OCI-M1 (cell line): ENCODE measurements at regions not wholly inside any gene's neighbourhood (a gene's known extent, or its start where the extent isn't known, plus 50 kb on each side); places are given as distances from the start of the nearest gene placed in this dataset.
A peak's percentile ranks its signal among the peaks of the same experiment; 100 is the strongest.

Experiments
- DNase-seq: peaks from one replicate; lab custom pipeline; 2025; lab: John Stamatoyannopoulos, UW

GRCh38 chr1:163885510-163885909 is 563.8 kb downstream of the NUF2 start:
- DNase-seq, result no peak

- no peak for DNase-seq
Measured at GRCh38 chr1:163896001-163896400, 574.2 kb downstream of the NUF2 start.

GRCh38 chr1:163897412-163898155 is 575.8 kb downstream of the NUF2 start:
- no peak for DNase-seq

GRCh38 chr1:163906283-163906682 is 584.5 kb downstream of the NUF2 start:
- DNase-seq, result no peak

DNA sequence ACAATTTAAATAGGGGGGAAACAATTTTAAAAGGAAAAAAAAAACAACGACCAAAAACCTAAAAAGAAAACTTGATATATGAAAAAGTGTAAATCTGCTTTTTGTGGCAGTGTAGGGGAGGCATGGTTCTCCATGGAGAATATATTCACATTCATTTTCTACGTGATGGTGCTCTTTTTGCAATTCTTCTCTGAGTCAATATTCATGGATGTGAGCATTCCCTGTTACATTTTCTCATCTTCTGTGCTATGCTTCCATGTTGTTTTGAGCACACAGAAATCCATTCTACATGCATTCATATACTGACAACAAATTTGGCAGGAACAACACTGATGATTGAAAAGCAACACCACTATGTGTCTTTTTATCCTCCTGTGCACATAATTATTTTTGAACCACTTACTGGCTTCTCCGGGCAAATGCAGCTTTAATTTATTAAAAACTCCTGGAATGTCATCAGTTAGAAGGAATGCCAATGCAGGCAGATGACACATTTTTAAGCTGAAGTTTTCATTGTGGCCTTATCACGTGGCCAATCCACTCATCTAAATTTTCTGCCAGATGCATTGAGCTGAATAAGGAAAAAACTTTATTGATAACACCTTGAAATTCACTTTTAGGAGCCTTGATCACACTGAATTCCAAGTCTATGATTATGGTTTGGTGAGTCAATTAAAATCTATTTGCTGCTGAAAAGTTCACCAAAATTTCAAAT is 590.6 kb downstream of the NUF2 start:
- no peak for DNase-seq

DNA sequence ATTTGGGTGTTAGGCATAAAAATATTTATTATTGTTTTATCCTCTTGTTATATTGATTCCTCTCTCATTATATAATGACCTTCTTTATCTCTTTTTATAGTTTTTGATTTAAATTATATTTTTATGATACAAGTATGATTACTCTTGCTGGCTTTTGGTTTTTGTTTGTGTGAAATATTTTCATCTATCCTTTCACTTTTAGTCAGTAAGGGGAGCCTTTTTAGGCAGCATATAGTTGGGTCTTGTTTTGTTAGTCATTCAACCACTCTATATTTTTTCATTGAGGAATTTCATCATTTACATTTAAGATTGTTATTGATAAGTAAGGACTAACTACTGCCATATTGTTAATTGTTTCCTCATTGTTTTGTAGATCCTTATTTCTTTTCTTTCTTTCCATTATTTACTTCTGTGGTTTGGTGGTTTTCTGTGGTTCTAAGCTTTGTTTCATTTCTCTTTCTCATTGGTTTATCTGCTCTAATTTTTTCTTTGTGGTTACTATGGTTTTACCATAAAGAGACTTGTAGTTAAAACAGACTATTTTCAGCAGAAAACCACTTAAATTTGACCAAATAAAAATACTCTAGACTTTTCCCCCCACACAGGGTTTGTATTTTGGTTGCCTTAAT is 593.1 kb downstream of the NUF2 start:
- DNase-seq, result peak; percentile 70

- peak; percentile 89 for DNase-seq
Measured at GRCh38 chr1:163922743-163923201, 601.0 kb downstream of the NUF2 start.

DNA sequence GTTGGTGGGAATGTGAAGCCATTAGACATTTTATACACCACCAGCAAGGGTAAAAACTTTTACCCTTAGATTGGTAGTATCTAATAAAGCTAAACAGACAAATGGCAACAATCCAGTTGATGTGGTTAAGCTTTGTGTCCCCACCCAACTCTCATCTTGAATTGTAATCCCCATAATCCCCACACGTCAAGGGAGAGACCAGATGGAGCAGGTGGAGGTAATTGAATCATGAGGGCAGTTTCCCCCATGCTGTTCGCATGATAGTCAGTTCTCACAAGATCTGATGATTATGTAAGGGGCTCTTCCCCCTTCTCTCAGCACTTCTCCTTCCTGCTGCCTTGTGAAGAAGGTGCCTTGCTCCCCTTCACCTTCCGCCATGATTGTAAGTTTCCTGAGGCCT is 602.3 kb downstream of the NUF2 start:
- DNase-seq, result peak; percentile 20

DNA sequence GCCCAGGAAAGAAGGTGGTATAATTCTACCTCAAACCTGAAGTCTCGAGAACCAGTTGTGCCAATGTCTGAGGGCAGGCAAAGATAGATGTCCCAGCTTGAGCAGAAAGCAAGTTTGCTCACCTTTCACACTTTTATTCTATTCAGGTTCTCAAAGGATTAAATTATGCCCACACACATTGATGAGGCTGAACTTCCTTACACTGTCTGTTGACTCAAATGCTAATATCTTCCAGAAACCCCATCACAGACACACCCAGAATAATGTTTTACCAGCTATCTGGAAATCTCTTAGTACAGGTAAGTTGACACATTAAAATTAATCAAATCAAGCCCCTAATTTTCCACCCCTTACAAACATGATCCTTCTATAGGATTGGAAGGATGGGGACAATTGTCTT is 605.7 kb downstream of the NUF2 start:
- no peak for DNase-seq

DNA sequence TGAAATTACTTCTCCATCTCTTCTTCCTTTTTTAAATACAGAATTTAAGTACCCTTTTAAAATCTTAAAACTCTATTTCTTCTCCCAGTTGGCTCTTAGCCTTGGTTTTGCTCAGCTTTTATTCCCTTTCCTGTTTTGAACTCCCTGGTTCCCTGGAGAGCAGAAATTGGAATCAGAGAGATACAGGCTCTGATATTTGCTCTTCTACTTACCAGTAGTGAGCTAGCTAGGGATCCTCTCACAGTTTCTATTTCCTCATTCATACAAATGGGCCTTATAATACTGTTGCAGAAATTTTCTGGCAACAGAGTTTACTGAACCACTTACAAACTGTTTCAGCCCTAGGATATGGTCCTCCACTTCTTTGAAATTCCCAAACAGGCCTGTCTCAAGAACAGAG is 606.3 kb downstream of the NUF2 start:
- peak; percentile 44 for DNase-seq

GRCh38 chr1:163928651-163929050 is 606.9 kb downstream of the NUF2 start:
- DNase-seq, result peak; percentile 36

DNA sequence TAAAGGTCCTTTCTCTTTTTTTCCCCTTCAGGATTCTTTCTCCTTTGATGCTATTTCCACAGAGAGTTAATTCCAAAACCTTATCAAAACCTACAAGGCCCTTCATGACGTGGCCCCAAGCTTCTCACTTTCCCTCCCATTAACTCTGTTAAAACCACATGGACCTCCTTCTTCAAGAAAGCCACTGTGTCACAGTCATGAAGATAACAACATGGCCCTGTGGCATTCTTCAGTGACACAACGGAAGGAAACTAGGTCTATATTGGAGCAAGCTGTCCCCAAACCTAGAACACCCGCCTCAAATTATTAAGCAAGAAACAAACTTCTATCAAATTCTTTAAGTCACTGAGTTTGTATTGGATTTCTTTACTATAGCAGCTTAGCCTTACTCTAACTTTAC is 611.1 kb downstream of the NUF2 start:
- peak; percentile 86 for DNase-seq

DNA sequence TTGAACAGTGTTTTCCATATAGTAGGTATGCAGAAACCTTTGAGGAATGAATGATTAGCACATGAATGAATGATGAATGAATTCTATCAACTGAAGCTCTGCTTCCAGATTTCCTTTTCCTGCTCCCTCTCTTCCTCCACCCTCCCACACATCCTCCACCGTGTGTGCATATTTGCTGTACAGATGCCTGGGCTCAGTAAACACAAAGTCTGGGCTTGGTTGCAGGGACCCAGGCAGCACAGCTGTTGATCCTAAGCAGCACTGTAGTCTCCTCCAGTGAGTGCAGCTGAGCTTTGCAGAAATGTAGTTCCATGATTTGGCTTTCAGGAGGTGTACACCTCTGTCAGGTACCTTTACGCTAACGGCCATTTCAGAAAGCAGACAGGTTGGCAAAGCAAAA is 611.7 kb downstream of the NUF2 start:
- DNase-seq, result peak; percentile 54

GRCh38 chr1:163935738-163936374 is 614.1 kb downstream of the NUF2 start:
- DNase-seq, result no peak

- no peak for DNase-seq
Measured at GRCh38 chr1:163959622-163960021, 599.4 kb upstream of the PBX1 start.

GRCh38 chr1:163970151-163970550 is 588.8 kb upstream of the PBX1 start:
- no peak for DNase-seq

GRCh38 chr1:163970699-163971098 is 588.3 kb upstream of the PBX1 start:
- DNase-seq, result no peak

DNA sequence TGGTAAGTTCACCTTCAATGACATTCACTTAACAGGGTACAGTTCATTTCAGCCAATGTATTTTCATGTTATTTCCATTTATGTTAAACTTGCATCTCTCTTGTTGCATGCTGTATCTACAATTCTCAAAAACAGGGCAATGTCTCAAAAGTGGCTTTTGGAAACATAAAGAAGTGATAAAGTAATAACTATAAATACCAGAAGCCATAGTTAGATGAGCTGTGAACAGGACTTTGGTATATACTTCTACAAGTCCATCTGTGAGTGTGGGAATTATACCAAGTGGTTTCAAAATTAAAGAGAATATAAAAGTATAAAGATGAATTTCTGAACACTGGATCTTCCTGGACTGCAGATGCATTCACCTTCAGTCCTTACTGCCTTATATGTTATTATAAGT is 585.4 kb upstream of the PBX1 start:
- DNase-seq, result no peak

DNA sequence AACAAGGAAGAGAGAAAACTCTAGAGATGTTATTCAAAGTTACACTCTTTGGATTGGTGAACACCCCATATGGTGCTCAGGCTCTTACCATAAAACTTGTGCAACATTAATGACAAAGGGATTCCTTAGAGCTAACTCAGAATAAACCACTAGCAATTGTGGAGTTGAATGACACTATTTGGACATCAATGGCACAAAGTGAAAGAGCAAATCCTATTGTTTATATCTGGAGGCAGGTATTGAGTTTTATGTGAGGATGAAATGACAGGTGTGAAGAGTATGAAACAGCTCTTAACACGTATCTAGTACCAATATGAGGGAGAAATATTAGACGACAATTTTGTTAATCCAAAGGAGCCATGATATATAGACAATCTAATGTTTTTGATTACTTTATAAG is 584.9 kb upstream of the PBX1 start:
- DNase-seq, result no peak

DNA sequence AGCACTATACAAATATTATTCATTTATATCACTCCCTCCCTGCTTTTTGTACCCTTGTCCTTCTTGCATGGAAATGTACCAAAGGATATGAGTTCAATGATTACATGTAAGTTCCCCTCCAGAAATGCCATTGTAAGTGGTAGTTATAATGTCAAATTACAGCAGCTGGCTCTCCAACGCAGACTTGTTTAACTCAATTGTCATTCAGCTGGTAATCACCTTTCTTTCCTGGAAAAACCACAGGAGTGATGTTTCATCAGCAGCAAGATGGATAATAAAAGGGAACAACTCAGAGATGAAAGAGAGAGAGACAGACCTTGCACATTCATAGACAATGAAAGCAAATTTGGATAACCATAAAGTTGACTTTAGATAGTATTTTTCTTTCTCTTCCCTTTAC is 578.6 kb upstream of the PBX1 start:
- peak; percentile 92 for DNase-seq

- DNase-seq, result no peak
Measured at GRCh38 chr1:163981500-163982030, 577.4 kb upstream of the PBX1 start.

- no peak for DNase-seq
Measured at GRCh38 chr1:163983097-163983496, 575.9 kb upstream of the PBX1 start.
